Spleen (tissue), 11 donors: ENCODE measurements at regions not wholly inside any gene's neighbourhood (a gene's known extent, or its start where the extent isn't known, plus 50 kb on each side); places are given as distances from the start of the nearest gene placed in this dataset.

Experiments used
- DNase-seq: peaks from one replicate; pipeline ENCODE4 v3.0.0-alpha.2; 2020
- H3K27ac ChIP-seq, 8 donors: fragments of 200-600 bp; sonication (generic) in 7 of 8; 1 replicate in 4 of 8; 2 replicates in 4 of 8; pipeline versions ENCODE4 v1.5.0 to v1.8.0; 2016 to 2021; ENCODE audit warnings: inconsistent platforms in 4 of 8, mild to moderate bottlenecking in 4 of 8, moderate library complexity in 1 of 8
- H3K27me3 ChIP-seq, 7 donors: fragments of 200-600 bp; sonication (generic) in 6 of 7; replicated peaks in 1 of 7; 1 replicate in 4 of 7; 2 replicates in 3 of 7; pipeline versions ENCODE4 v1.5.0 to v1.8.0; 2016 to 2021; ENCODE audit warnings: inconsistent platforms in 3 of 7, mild to moderate bottlenecking in 1 of 7
- H3K36me3 ChIP-seq, 6 donors: fragments of 200-600 bp; sonication (generic) in 5 of 6; 1 replicate in 4 of 6; 2 replicates in 2 of 6; pipeline versions ENCODE4 v1.5.0 to v1.8.0; 2016 to 2021; ENCODE audit warnings: inconsistent platforms in 2 of 6
- H3K4me1 ChIP-seq, 6 donors: fragments of 200-600 bp; sonication (generic) in 5 of 6; 1 replicate in 3 of 6; 2 replicates in 3 of 6; pipeline versions ENCODE4 v1.5.0 to v1.8.0; 2016 to 2021; ENCODE audit warnings: inconsistent platforms in 3 of 6
- H3K4me3 ChIP-seq, 8 donors: fragments of 200-600 bp; sonication (generic) in 7 of 8; 1 replicate in 4 of 8; 2 replicates in 4 of 8; pipeline versions ENCODE4 v1.5.0 to v1.8.0; 2016 to 2021; ENCODE audit warnings: inconsistent platforms in 4 of 8, mild to moderate bottlenecking in 4 of 8, moderate library complexity in 2 of 8
- H3K9me3 ChIP-seq, 8 donors: fragments of 200-600 bp; sonication (generic) in 7 of 8; 1 replicate in 4 of 8; 2 replicates in 4 of 8; pipeline versions ENCODE4 v1.5.0 to v1.8.0; 2016 to 2021; ENCODE audit warnings: inconsistent platforms in 4 of 8
- POLR2A ChIP-seq, 3 donors: fragments of 450-650 bp; IDR thresholded peaks; one replicate each; pipeline ENCODE4 v1.5.1; 2017; ENCODE audit warnings: antibody characterized with exemption in 3 of 3, mild to moderate bottlenecking in 1 of 3
- POLR2AphosphoS5 ChIP-seq, 3 donors: sonication (generic); formaldehyde crosslinking; IDR thresholded peaks; one replicate each; pipeline ENCODE4 v1.5.1; 2017; ENCODE audit warnings: antibody characterized with exemption in 3 of 3
- WGBS, 5 donors: extraction: QIAGEN DNeasy Blood & Tissue Kit in 3 of 5; methylation state at CpG; one replicate each; pipeline versions ENCODE4 v1.1.5 to v1.1.7; 2013 to 2018; 5-methylcytosine and 5-hydroxymethylcytosine counted together
- intact Hi-C: fragments of 100-400 bp; cut with DNase I; formaldehyde crosslinking; loops from one replicate; pipeline ENCODE4 v1.15.0; 2023; ENCODE audit warnings: low total_unique reads
- TF ChIP-seq, protein P1 (sequence below), 11 experiments: fragments of 200-600 bp in 7 of 11; fragments of 450-650 bp in 4 of 11; sonication (generic) in 4 of 11; IDR thresholded peaks in 8 of 11; conservative IDR thresholded peaks in 3 of 11; 1 replicate in 7 of 11; 2 replicates in 4 of 11; pipeline versions ENCODE4 v1.4.0 to v1.8.0; 2016 to 2021; ENCODE audit warnings: antibody characterized with exemption in 11 of 11, inconsistent platforms in 4 of 11, mild to moderate bottlenecking in 1 of 11
- donor health status: healthy with polysubstance abuse.
- donor health status: DM: no; HTN: no; CAD: no; lungs with moderate emphysema.
- donor health status: DM: no; HTN: no; CAD: no.
- donor health status: Bipolar disorder and iron deficiency.
- donor health status: healthy.
- donor health status: DM: no; HTN: no; CAD: no.
- donor health status: DM: yes; HTN: yes; CAD: no.

GRCh38 chr5:112064956-112065355, 308.0 kb upstream of the NREP start:
- no peak for DNase-seq
- Histone ChIP-seq H3K27me3 (no peaks in the 10 kb centered on the region), H3K36me3 (no peaks in the 10 kb centered on the region), H3K9me3 (no peaks in the 10 kb centered on the region), H3K4me3 (no peak overlapping the region), H3K4me1 (no peaks in the 10 kb centered on the region), H3K27ac (no peak overlapping the region)
- 71 to 86% (median 77%) methylated on average over 2 of the region's 2 CpGs for WGBS, 5 donors
- intact Hi-C loops: no loop called here
- TF ChIP-seq, protein P1, sequence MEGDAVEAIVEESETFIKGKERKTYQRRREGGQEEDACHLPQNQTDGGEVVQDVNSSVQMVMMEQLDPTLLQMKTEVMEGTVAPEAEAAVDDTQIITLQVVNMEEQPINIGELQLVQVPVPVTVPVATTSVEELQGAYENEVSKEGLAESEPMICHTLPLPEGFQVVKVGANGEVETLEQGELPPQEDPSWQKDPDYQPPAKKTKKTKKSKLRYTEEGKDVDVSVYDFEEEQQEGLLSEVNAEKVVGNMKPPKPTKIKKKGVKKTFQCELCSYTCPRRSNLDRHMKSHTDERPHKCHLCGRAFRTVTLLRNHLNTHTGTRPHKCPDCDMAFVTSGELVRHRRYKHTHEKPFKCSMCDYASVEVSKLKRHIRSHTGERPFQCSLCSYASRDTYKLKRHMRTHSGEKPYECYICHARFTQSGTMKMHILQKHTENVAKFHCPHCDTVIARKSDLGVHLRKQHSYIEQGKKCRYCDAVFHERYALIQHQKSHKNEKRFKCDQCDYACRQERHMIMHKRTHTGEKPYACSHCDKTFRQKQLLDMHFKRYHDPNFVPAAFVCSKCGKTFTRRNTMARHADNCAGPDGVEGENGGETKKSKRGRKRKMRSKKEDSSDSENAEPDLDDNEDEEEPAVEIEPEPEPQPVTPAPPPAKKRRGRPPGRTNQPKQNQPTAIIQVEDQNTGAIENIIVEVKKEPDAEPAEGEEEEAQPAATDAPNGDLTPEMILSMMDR (IDR thresholded peaks at IDR 0.05 in 8 of 11, conservative IDR thresholded peaks at IDR 0.05 in 3 of 11): no peak
- no peak for TF ChIP-seq POLR2AphosphoS5 (IDR thresholded peaks at IDR 0.05)
- TF ChIP-seq POLR2A (IDR thresholded peaks at IDR 0.05): no peak

- WGBS, 5 donors: 73 to 92% (median 88%) methylated on average over 2 of the region's 2 CpGs
- Histone ChIP-seq H3K4me1 (no peaks in the 10 kb centered on the region), H3K36me3 (no peaks in the 10 kb centered on the region), H3K4me3 (no peak overlapping the region), H3K27ac (no peak overlapping the region), H3K27me3 (no peaks in the 10 kb centered on the region), H3K9me3 (no peaks in the 10 kb centered on the region)
- intact Hi-C loops: no loop called here
- no peak for TF ChIP-seq POLR2AphosphoS5 (IDR thresholded peaks at IDR 0.05)
- no peak for TF ChIP-seq POLR2A (IDR thresholded peaks at IDR 0.05)
- TF ChIP-seq, protein P1 (IDR thresholded peaks at IDR 0.05 in 8 of 11, conservative IDR thresholded peaks at IDR 0.05 in 3 of 11): no peak
- DNase-seq: no peak
These were observed 307.3 kb upstream of the NREP start for GRCh38 chr5:112064271-112064701.

DNA sequence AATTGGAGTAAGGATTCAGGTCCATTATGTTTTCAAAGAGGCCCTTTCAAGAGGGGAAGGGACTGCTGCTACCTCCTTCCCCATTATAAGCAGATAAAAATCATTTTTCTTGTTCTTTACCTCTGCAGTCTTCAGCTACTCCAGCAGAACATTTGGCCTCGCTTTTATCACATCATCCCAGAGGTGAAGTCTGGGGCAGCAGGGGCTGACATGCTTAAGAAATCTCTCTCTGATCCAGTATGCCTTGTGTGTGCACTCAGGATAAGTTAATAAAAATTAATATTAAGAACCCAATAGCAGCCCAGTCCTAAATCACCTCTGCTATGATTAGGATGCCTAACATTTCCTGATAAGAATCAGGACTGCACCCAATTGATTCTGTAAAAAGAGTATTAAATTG, 306.9 kb upstream of the NREP start:
- WGBS, 5 donors: 77 to 97% (median 85%) methylated on average over 1 of the region's 1 CpG
- H3K9me3 ChIP-seq: no peaks in the 10 kb centered on the region
- H3K27me3 ChIP-seq: no peaks in the 10 kb centered on the region
- TF ChIP-seq POLR2AphosphoS5 (IDR thresholded peaks at IDR 0.05): no peak
- TF ChIP-seq POLR2A (IDR thresholded peaks at IDR 0.05): no peak
- TF ChIP-seq, protein P1 (IDR thresholded peaks at IDR 0.05 in 8 of 11, conservative IDR thresholded peaks at IDR 0.05 in 3 of 11): no peak
- no peaks in the 10 kb centered on the region for H3K4me1 ChIP-seq
- H3K27ac ChIP-seq: no peak overlapping the region
- no peak for DNase-seq
- intact Hi-C loops: no loop called here
- no peak overlapping the region for H3K4me3 ChIP-seq
- no peaks in the 10 kb centered on the region for H3K36me3 ChIP-seq

- DNase-seq: no peak
- intact Hi-C loops: no loop called here
- Histone ChIP-seq H3K27ac (no peak overlapping the region), H3K4me1 (no peaks in the 10 kb centered on the region), H3K4me3 (no peak overlapping the region), H3K36me3 (no peaks in the 10 kb centered on the region), H3K9me3 (no peaks in the 10 kb centered on the region), H3K27me3 (no peaks in the 10 kb centered on the region)
- TF ChIP-seq POLR2AphosphoS5 (IDR thresholded peaks at IDR 0.05): no peak
- TF ChIP-seq, protein P1 (IDR thresholded peaks at IDR 0.05 in 8 of 11, conservative IDR thresholded peaks at IDR 0.05 in 3 of 11): no peak
- no peak for TF ChIP-seq POLR2A (IDR thresholded peaks at IDR 0.05)
- 70 to 82% (median 78%) methylated on average over 2 of the region's 2 CpGs for WGBS, 5 donors
These were observed 306.2 kb upstream of the NREP start for GRCh38 chr5:112063191-112063590.
